ENCODE measurements at regions not wholly inside any gene's neighbourhood (a gene's known extent, or its start where the extent isn't known, plus 50 kb on each side); places are given as distances from the start of the nearest gene placed in this dataset.

GRCh38 chr14:98444077-98444476 lies 827.9 kb downstream of the BCL11B start:
- H3K4me1 ChIP-seq (ENCODE audit: control insufficient read depth in 5 of 5, insufficient read depth in 5 of 5, low read length in 5 of 5), result no peaks in the 10 kb centered on the region
- H3K9ac ChIP-seq (ENCODE audit: insufficient read depth in 1 of 2, low read length in 2 of 2), result no peak overlapping the region
- 77 to 80% methylated on average over 2 of the region's 2 CpGs for WGBS, 2 donors
- no peaks in the 10 kb centered on the region for H3K27me3 ChIP-seq (ENCODE audit: control insufficient read depth in 3 of 3, insufficient read depth in 3 of 3, low read length in 2 of 3)
- no peak for ATAC-seq (ENCODE audit: insufficient read depth, low FRiP score)
- H3K9me3 ChIP-seq (ENCODE audit: control insufficient read depth in 4 of 4, insufficient read depth in 3 of 4, low read length in 3 of 4), result no peaks in the 10 kb centered on the region
- DNase-seq, result no peak
- no peak for TF ChIP-seq CTCF (IDR thresholded peaks at IDR 0.05; ENCODE audit: control extremely low read depth, extremely low read depth)
- no peak overlapping the region for H3K4me3 ChIP-seq
- H3K27ac ChIP-seq (ENCODE audit: low read depth in 1 of 2, low read length in 1 of 2), result no peak overlapping the region
- no peaks in the 10 kb centered on the region for H3K36me3 ChIP-seq (ENCODE audit: control insufficient read depth in 4 of 4, insufficient read depth in 4 of 4, low read length in 4 of 4)

GRCh38 chr14:98445718-98446117 lies 826.3 kb downstream of the BCL11B start:
- H3K4me1 ChIP-seq (ENCODE audit: control insufficient read depth in 5 of 5, insufficient read depth in 5 of 5, low read length in 5 of 5), result no peaks in the 10 kb centered on the region
- ATAC-seq (ENCODE audit: insufficient read depth, low FRiP score) (no peak), DNase-seq (no peak)
- no peak for TF ChIP-seq CTCF (IDR thresholded peaks at IDR 0.05; ENCODE audit: control extremely low read depth, extremely low read depth)
- no peaks in the 10 kb centered on the region for H3K36me3 ChIP-seq (ENCODE audit: control insufficient read depth in 4 of 4, insufficient read depth in 4 of 4, low read length in 4 of 4)
- H3K9ac ChIP-seq (ENCODE audit: insufficient read depth in 1 of 2, low read length in 2 of 2), result no peak overlapping the region
- 66 to 68% methylated on average over 2 of the region's 2 CpGs for WGBS, 2 donors
- H3K9me3 ChIP-seq (ENCODE audit: control insufficient read depth in 4 of 4, insufficient read depth in 3 of 4, low read length in 3 of 4), result no peaks in the 10 kb centered on the region
- H3K27me3 ChIP-seq (ENCODE audit: control insufficient read depth in 3 of 3, insufficient read depth in 3 of 3, low read length in 2 of 3), result no peaks in the 10 kb centered on the region
- H3K27ac ChIP-seq (ENCODE audit: low read depth in 1 of 2, low read length in 1 of 2), result no peak overlapping the region
- no peak overlapping the region for H3K4me3 ChIP-seq

GRCh38 chr14:98446508-98446907 lies 825.5 kb downstream of the BCL11B start:
- Histone ChIP-seq H3K4me1 (ENCODE audit: control insufficient read depth in 5 of 5, insufficient read depth in 5 of 5, low read length in 5 of 5) (no peaks in the 10 kb centered on the region), H3K4me3 (no peak overlapping the region), H3K9ac (ENCODE audit: insufficient read depth in 1 of 2, low read length in 2 of 2) (no peak overlapping the region), H3K36me3 (ENCODE audit: control insufficient read depth in 4 of 4, insufficient read depth in 4 of 4, low read length in 4 of 4) (no peaks in the 10 kb centered on the region), H3K9me3 (ENCODE audit: control insufficient read depth in 4 of 4, insufficient read depth in 3 of 4, low read length in 3 of 4) (no peaks in the 10 kb centered on the region), H3K27me3 (ENCODE audit: control insufficient read depth in 3 of 3, insufficient read depth in 3 of 3, low read length in 2 of 3) (no peaks in the 10 kb centered on the region), H3K27ac (ENCODE audit: low read depth in 1 of 2, low read length in 1 of 2) (no peak overlapping the region)
- WGBS, 2 donors, result 85 to 96% methylated on average over 3 of the region's 3 CpGs
- TF ChIP-seq CTCF (IDR thresholded peaks at IDR 0.05; ENCODE audit: control extremely low read depth, extremely low read depth), result no peak
- no peak for ATAC-seq (ENCODE audit: insufficient read depth, low FRiP score)
- no peak for DNase-seq

- Histone ChIP-seq H3K36me3 (ENCODE audit: control insufficient read depth in 4 of 4, insufficient read depth in 4 of 4, low read length in 4 of 4) (no peaks in the 10 kb centered on the region), H3K9ac (ENCODE audit: insufficient read depth in 1 of 2, low read length in 2 of 2) (no peak overlapping the region), H3K4me3 (no peak overlapping the region), H3K4me1 (ENCODE audit: control insufficient read depth in 5 of 5, insufficient read depth in 5 of 5, low read length in 5 of 5) (no peaks in the 10 kb centered on the region), H3K9me3 (ENCODE audit: control insufficient read depth in 4 of 4, insufficient read depth in 3 of 4, low read length in 3 of 4) (no peaks in the 10 kb centered on the region), H3K27ac (ENCODE audit: low read depth in 1 of 2, low read length in 1 of 2) (no peak overlapping the region), H3K27me3 (ENCODE audit: control insufficient read depth in 3 of 3, insufficient read depth in 3 of 3, low read length in 2 of 3) (no peaks in the 10 kb centered on the region)
- no peak for ATAC-seq (ENCODE audit: insufficient read depth, low FRiP score)
- 87 to 91% methylated on average over 6 of the region's 6 CpGs for WGBS, 2 donors
- DNase-seq, result no peak
- no peak for TF ChIP-seq CTCF (IDR thresholded peaks at IDR 0.05; ENCODE audit: control extremely low read depth, extremely low read depth)
Measured at GRCh38 chr14:98456231-98456630, 815.8 kb downstream of the BCL11B start.

Data from lung (tissue), 11 donors.